ENCODE measurements at regions not wholly inside any gene's neighbourhood (a gene's known extent, or its start where the extent isn't known, plus 50 kb on each side); places are given as distances from the start of the nearest gene placed in this dataset.

- FAIRE-seq, result no peak
- TF ChIP-seq TCF7L2 (IDR thresholded peaks at IDR 0.05; ENCODE audit: low read depth, low read length) (no peak), ZSCAN29 (CRISPR knock-in tag; conservative IDR thresholded peaks at IDR 0.05) (no peak), IKZF1 (IDR thresholded peaks at IDR 0.05) (no peak), SIX1 (CRISPR knock-in tag; IDR thresholded peaks at IDR 0.05; ENCODE audit: borderline replicate concordance) (no peak), ZBED4 (CRISPR knock-in tag; IDR thresholded peaks at IDR 0.05; ENCODE audit: borderline replicate concordance) (no peak), ZNF44 (CRISPR knock-in tag; IDR thresholded peaks at IDR 0.05) (no peak), ZNF766 (CRISPR knock-in tag; IDR thresholded peaks at IDR 0.05; ENCODE audit: borderline replicate concordance) (no peak)
- Histone ChIP-seq H3K9ac (ENCODE audit: insufficient read depth, low read depth, low read length) (no peak overlapping the region), H3K4me2 (ENCODE audit: low read depth, low read length) (no peak overlapping the region), H2AFZ (ENCODE audit: low read length) (no peak overlapping the region), H3K79me2 (ENCODE audit: insufficient read depth, low read length) (no peaks in the 10 kb centered on the region), H4K20me1 (ENCODE audit: insufficient read depth, low read length) (no peaks in the 10 kb centered on the region), H3K27me3 (ENCODE audit: control insufficient read depth in 1 of 2, insufficient read depth in 2 of 2, low read length in 2 of 2) (no peaks in the 10 kb centered on the region), H3K4me3 (replicated peaks in 1 of 3; ENCODE audit: insufficient read depth in 1 of 3, low read depth in 2 of 3, low read length in 3 of 3) (no peak overlapping the region), H3K36me3 (replicated peaks in 1 of 2; ENCODE audit: control insufficient read depth in 1 of 2, insufficient read depth in 2 of 2, low read length in 2 of 2) (no peaks in the 10 kb centered on the region), H3K9me3 (ENCODE audit: low read length) (peaks cover 35% of the 10 kb centered on the region), H3K27ac (ENCODE audit: extremely low read length, insufficient read depth, low read length) (no peak overlapping the region), H3K4me1 (ENCODE audit: insufficient read depth, low read length) (no peaks in the 10 kb centered on the region)
- no peak for ATAC-seq
- POLR2A ChIA-PET, result no interaction called here
- in situ Hi-C loops (cut with HindIII; ENCODE audit: extremely low pct_ligation_motif_present, low pct_unique_long_range_greater_than_20kb) (no loop called here), intact Hi-C loops (cut with micrococcal nuclease; ENCODE audit: unreplicated experiment) (no loop called here)
- CTCF ChIA-PET (ENCODE audit: low intra/inter-chr PET ratio, low total read pairs), result no interaction called here
- WGBS (ENCODE audit: low lambda C conversion rate), result 80% methylated on average over 1 of the region's 3 CpGs
- no peak for DNase-seq (ENCODE audit: low spot score)
- no TSS peak for BruUV-seq (replicated peaks)
These were observed 772.8 kb upstream of the TSPY4 start for GRCh38 chrY:8564421-8564820.

Measured in HepG2 (cell line).